ENCODE measurements at regions not wholly inside any gene's neighbourhood (a gene's known extent, or its start where the extent isn't known, plus 50 kb on each side); places are given as distances from the start of the nearest gene placed in this dataset.

GRCh38 chr11:38491986-38492385 is 1894.0 kb upstream of the RAG2 start:
- in situ Hi-C loops (cut with MboI; ENCODE audit: low sequenced_read_pairs, unreplicated experiment) = no loop called here

DNA sequence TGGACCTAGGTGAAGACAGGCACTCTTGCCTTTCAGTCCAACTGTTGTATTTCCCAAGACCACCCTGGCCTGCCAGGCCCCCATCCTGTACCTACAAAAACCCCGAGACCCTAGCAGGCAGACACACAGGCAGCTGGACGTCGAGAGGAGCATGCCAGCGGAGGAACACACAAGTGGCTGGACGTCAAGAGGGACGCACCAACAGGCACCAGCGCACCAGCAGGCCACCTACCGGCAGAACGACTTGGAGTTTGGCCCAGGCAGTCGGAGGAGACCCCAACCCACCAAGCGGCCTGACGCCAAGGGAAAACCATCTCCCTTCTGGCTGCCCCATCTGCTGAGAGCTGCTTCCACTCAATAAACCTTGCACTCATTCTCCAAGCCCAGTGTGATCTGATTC is 1883.4 kb upstream of the RAG2 start:
- no peak for DNase-seq (ENCODE audit: low spot score)
- TF ChIP-seq, protein P1, sequence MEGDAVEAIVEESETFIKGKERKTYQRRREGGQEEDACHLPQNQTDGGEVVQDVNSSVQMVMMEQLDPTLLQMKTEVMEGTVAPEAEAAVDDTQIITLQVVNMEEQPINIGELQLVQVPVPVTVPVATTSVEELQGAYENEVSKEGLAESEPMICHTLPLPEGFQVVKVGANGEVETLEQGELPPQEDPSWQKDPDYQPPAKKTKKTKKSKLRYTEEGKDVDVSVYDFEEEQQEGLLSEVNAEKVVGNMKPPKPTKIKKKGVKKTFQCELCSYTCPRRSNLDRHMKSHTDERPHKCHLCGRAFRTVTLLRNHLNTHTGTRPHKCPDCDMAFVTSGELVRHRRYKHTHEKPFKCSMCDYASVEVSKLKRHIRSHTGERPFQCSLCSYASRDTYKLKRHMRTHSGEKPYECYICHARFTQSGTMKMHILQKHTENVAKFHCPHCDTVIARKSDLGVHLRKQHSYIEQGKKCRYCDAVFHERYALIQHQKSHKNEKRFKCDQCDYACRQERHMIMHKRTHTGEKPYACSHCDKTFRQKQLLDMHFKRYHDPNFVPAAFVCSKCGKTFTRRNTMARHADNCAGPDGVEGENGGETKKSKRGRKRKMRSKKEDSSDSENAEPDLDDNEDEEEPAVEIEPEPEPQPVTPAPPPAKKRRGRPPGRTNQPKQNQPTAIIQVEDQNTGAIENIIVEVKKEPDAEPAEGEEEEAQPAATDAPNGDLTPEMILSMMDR (IDR thresholded peaks at IDR 0.05; ENCODE audit: borderline replicate concordance, control extremely low read depth, extremely low read depth, insufficient read depth, missing control alignments) = no peak
- in situ Hi-C loops (cut with MboI; ENCODE audit: low sequenced_read_pairs, unreplicated experiment) = no loop called here

More at GRCh38 chr11:38491986-38492385, 1894.0 kb upstream of the RAG2 start:
- TF ChIP-seq, protein P1 (IDR thresholded peaks at IDR 0.05; ENCODE audit: borderline replicate concordance, control extremely low read depth, extremely low read depth, insufficient read depth, missing control alignments) = no peak
- DNase-seq (ENCODE audit: low spot score) = no peak

DNA sequence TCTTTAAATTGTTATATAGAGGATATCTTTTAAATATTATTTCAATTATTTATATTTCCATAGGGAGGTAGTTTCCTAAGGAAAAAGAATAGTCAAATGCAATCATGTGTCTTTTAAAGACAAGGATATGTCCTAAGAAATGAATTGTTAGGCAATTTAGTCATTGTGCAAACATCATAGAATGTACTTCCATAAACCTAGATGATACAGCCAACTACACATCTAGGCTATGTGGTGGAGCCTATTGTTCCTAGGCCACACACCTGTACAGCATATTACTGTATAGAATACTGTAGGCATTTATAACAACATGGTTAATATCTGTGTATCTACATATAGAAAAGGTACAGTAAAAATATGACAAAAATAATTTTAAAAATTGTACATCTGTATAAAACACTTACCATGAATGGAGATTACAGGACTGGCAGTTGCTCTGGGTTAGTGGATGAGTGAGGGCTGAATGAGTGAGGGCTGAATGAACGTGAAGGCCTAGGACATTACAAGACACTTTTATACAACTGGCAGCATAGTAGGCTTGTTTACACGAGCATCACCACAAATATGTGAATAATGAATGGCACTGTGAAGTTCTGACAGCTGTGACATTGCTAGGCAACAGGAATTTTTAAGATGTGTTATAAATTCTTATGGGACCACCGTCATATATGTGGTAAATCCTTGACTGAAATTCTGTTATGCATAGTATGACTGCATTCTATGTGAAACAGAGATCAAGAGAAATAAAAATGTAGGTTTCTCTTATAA is 1879.0 kb upstream of the RAG2 start:
- TF ChIP-seq, protein P1 (IDR thresholded peaks at IDR 0.05; ENCODE audit: borderline replicate concordance, control extremely low read depth, extremely low read depth, insufficient read depth, missing control alignments) = no peak
- in situ Hi-C loops (cut with MboI; ENCODE audit: low sequenced_read_pairs, unreplicated experiment) = no loop called here
- DNase-seq (ENCODE audit: low spot score) = no peak

- in situ Hi-C loops (cut with MboI; ENCODE audit: low sequenced_read_pairs, unreplicated experiment) = no loop called here
- TF ChIP-seq, protein P1 (IDR thresholded peaks at IDR 0.05; ENCODE audit: borderline replicate concordance, control extremely low read depth, extremely low read depth, insufficient read depth, missing control alignments) = no peak
- DNase-seq (ENCODE audit: low spot score) = no peak
These were observed 1863.7 kb upstream of the RAG2 start for GRCh38 chr11:38461751-38462150.

DNA sequence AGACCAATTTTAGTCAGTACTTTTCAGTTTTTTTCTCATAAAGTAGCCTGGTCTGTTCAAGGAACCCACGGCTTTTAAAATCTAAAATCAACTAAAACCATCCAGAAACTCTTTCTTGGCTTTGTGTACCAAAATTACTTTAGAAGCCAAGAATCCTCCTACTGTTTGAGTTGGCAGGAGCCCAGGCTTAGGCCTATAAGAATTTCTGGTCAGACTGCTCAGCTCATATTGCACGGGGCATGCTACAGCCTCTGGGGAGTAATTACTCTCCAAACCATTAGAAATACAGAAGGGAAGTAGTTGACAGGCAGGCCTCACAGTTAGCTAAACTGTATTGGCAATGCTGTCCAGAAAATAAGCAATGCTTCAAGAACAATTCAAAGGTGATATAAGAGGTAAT is 1862.9 kb upstream of the RAG2 start:
- in situ Hi-C loops (cut with MboI; ENCODE audit: low sequenced_read_pairs, unreplicated experiment) = no loop called here
- TF ChIP-seq, protein P1 (IDR thresholded peaks at IDR 0.05; ENCODE audit: borderline replicate concordance, control extremely low read depth, extremely low read depth, insufficient read depth, missing control alignments) = no peak
- DNase-seq (ENCODE audit: low spot score) = no peak

DNA sequence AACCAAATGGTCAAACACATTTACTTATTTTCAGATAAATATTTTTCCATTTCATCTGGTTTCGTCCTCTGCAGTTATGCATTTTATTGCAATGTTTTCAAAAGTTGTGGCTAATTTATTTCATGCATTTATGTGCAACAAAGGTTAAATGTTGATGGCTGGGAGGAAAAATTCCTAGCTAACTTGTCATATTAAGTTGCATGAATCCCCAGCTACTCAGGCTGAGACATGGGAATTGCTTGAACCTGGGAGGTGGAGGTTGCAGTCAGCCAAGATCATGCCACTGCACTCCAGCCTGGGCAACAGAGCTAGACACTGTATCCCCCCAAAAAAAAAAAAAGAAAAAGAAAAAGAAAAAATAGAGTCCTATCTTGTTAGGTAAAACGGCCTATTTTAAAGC is 1862.4 kb upstream of the RAG2 start:
- in situ Hi-C loops (cut with MboI; ENCODE audit: low sequenced_read_pairs, unreplicated experiment) = no loop called here
- no peak for DNase-seq (ENCODE audit: low spot score)
- TF ChIP-seq, protein P1 (IDR thresholded peaks at IDR 0.05; ENCODE audit: borderline replicate concordance, control extremely low read depth, extremely low read depth, insufficient read depth, missing control alignments) = no peak

Measured in GM13976 (cell line).